Neuronal stem cell (in vitro differentiated cells): ENCODE measurements at regions not wholly inside any gene's neighbourhood (a gene's known extent, or its start where the extent isn't known, plus 50 kb on each side); places are given as distances from the start of the nearest gene placed in this dataset.
A peak's percentile ranks its signal among the peaks of the same experiment; 100 is the strongest.

Experiments used
- DNase-seq: peaks from one replicate; pipeline ENCODE4 v3.0.0-alpha.2; 2013; ENCODE audit warnings: low spot score
- H2AFZ ChIP-seq: one replicate; pipeline ENCODE4 v1.6.1; 2013; ENCODE audit warnings: mild to moderate bottlenecking, low read length, inconsistent platforms
- H2AK5ac ChIP-seq: 2 replicates; pipeline ENCODE4 v1.6.1; 2013; ENCODE audit warnings: low read depth, mild to moderate bottlenecking, inconsistent platforms, low read length, moderate library complexity, mixed read lengths
- H2BK120ac ChIP-seq: 2 replicates; pipeline ENCODE4 v1.6.1; 2013; ENCODE audit warnings: low read depth, mild to moderate bottlenecking, inconsistent platforms, low read length, moderate library complexity, mixed read lengths
- H2BK12ac ChIP-seq: one replicate; pipeline ENCODE4 v1.6.1; 2013; ENCODE audit warnings: low read length, inconsistent platforms
- H2BK15ac ChIP-seq: 2 replicates; pipeline ENCODE4 v1.6.1; 2013; ENCODE audit warnings: mild to moderate bottlenecking, low read length, inconsistent platforms, mixed read lengths
- H2BK5ac ChIP-seq: one replicate; pipeline ENCODE4 v1.6.1; 2013; ENCODE audit warnings: inconsistent platforms, mild to moderate bottlenecking, low read length, moderate library complexity
- H3K14ac ChIP-seq: one replicate; pipeline ENCODE4 v1.6.1; 2013; ENCODE audit warnings: low read length, inconsistent platforms
- H3K18ac ChIP-seq: 2 replicates; pipeline ENCODE4 v1.6.1; 2013; ENCODE audit warnings: low read length, inconsistent platforms
- H3K23ac ChIP-seq: 2 replicates; pipeline ENCODE4 v1.6.1; 2013; ENCODE audit warnings: low read depth, mild to moderate bottlenecking, mixed read lengths, low read length, inconsistent platforms; ENCODE audit not compliant: poor library complexity
- H3K27ac ChIP-seq: replicated peaks from 3 replicates; pipeline ENCODE4 v1.5.1; 2013; ENCODE audit warnings: low read length, inconsistent platforms
- H3K27me3 ChIP-seq, 3 experiments: 2 replicates each; pipeline ENCODE4 v1.6.1; 2013; ENCODE audit warnings: low read length in 3 of 3, mild to moderate bottlenecking in 2 of 3, inconsistent platforms in 1 of 3, low read depth in 1 of 3, mixed read lengths in 1 of 3, moderate library complexity in 1 of 3; ENCODE audit not compliant: control insufficient read depth in 3 of 3, insufficient read depth in 3 of 3
- H3K36me3 ChIP-seq, 2 donors: replicated peaks in 1 of 2; 2 replicates each; pipeline ENCODE4 v1.6.1; 2013; ENCODE audit warnings: low read length in 2 of 2; ENCODE audit not compliant: control insufficient read depth in 2 of 2, insufficient read depth in 2 of 2
- H3K4ac ChIP-seq: 2 replicates; pipeline ENCODE4 v1.6.1; 2013; ENCODE audit warnings: inconsistent platforms, mild to moderate bottlenecking, low read length, moderate library complexity
- H3K4me1 ChIP-seq, 2 donors: 1 replicate in 1 of 2; 2 replicates in 1 of 2; pipeline ENCODE4 v1.6.1; 2013; ENCODE audit warnings: low read length in 2 of 2, low read depth in 1 of 2; ENCODE audit not compliant: control insufficient read depth in 2 of 2, insufficient read depth in 1 of 2
- H3K4me2 ChIP-seq: one replicate; pipeline ENCODE4 v1.6.1; 2013; ENCODE audit warnings: mild to moderate bottlenecking, low read length, inconsistent platforms; ENCODE audit not compliant: insufficient read depth, poor library complexity, severe bottlenecking
- H3K4me3 ChIP-seq, 2 donors: 2 replicates each; pipeline ENCODE4 v1.5.1; 2013; ENCODE audit warnings: low read length in 2 of 2, mild to moderate bottlenecking in 2 of 2, inconsistent platforms in 1 of 2, moderate library complexity in 1 of 2
- H3K79me1 ChIP-seq: one replicate; pipeline ENCODE4 v1.6.1; 2013; ENCODE audit warnings: low read depth, mild to moderate bottlenecking, inconsistent platforms, low read length, moderate library complexity
- H3K9ac ChIP-seq: one replicate; pipeline ENCODE4 v1.6.1; 2013; ENCODE audit warnings: mild to moderate bottlenecking, low read depth, low read length, inconsistent platforms; ENCODE audit not compliant: poor library complexity
- H3K9me3 ChIP-seq, 2 donors: replicated peaks in 1 of 2; 2 replicates each; pipeline versions ENCODE3 to v1.6.1; 2013; ENCODE audit warnings: low read length in 2 of 2, mild to moderate bottlenecking in 2 of 2, inconsistent platforms in 1 of 2, low read depth in 1 of 2, mixed read lengths in 1 of 2, moderate library complexity in 1 of 2; ENCODE audit not compliant: control insufficient read depth in 2 of 2, insufficient read depth in 1 of 2
- H4K8ac ChIP-seq: one replicate; pipeline ENCODE4 v1.6.1; 2013; ENCODE audit warnings: low read depth, mild to moderate bottlenecking, inconsistent platforms, low read length, moderate library complexity
- H4K91ac ChIP-seq: one replicate; pipeline ENCODE4 v1.6.1; 2013; ENCODE audit warnings: low read length, low read depth, mild to moderate bottlenecking, inconsistent platforms; ENCODE audit not compliant: poor library complexity
- WGBS, 2 donors: extraction: QIAGEN DNeasy Blood & Tissue Kit; methylation state at CpG; one replicate each; pipeline ENCODE4 v1.1.7; 2013; ENCODE audit warnings: missing lambda C conversion rate in 2 of 2, mixed read lengths in 1 of 2; ENCODE audit not compliant: insufficient read length in 2 of 2, insufficient replicate concordance in 1 of 2; ENCODE audit errors: extremely low coverage in 2 of 2; 5-methylcytosine and 5-hydroxymethylcytosine counted together

- WGBS, 2 donors, result no CpG with 5 or more reads among the region's 5 CpGs
- Histone ChIP-seq H4K8ac (no peak overlapping the region), H3K4me3 (no peak overlapping the region), H3K4ac (no peak overlapping the region), H2AK5ac (peak overlapping the region; percentile 95), H3K27me3 (no peaks in the 10 kb centered on the region), H3K4me1 (peaks cover 12 to 18% of the 10 kb centered on the region in 2 donors), H3K18ac (peak overlapping the region; percentile 92), H3K27ac (no peak overlapping the region), H2BK120ac (no peak overlapping the region), H3K4me2 (no peak overlapping the region), H3K14ac (no peak overlapping the region), H2BK5ac (peak overlapping the region; percentile 80), H2BK15ac (no peak overlapping the region), H2BK12ac (peak overlapping the region; percentile 33), H4K91ac (peak overlapping the region; percentile 98), H2AFZ (no peak overlapping the region), H3K23ac (peak overlapping the region; percentile 98), H3K36me3 (no peaks in the 10 kb centered on the region), H3K9me3 (peaks cover 0 to 8% of the 10 kb centered on the region in 2 donors), H3K79me1 (no peaks in the 10 kb centered on the region), H3K9ac (no peak overlapping the region)
- no peak for DNase-seq
Observed at GRCh38 chr1:29500651-29501050, 264.3 kb downstream of the PTPRU start.

DNA sequence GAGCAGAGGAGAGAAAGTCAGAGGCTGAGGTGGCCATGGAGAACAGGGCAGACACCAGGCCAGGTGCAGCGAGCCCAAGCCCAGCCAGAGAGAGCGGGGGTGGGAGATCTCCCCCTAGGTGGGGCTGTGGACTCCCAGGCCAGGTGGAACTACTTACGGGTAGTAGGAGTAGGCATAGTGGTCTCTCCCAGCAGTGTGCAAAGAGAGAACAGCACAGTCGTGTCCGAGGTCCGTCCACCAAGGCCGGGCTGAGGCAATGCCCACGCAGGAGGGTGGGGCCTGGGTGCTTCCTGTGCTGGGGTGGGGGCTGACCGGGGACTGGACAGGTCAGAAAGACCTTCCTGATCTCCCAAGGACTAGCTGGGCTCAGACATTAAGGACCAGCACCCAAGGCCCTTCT is 263.7 kb downstream of the PTPRU start:
- Histone ChIP-seq H3K4me2 (no peak overlapping the region), H3K79me1 (no peaks in the 10 kb centered on the region), H3K4ac (peak overlapping the region; percentile 68), H3K36me3 (no peaks in the 10 kb centered on the region), H2BK15ac (peak overlapping the region; percentile 76), H3K9me3 (peaks cover 0 to 10% of the 10 kb centered on the region in 2 donors), H3K4me3 (no peak overlapping the region), H2BK120ac (peak overlapping the region; percentile 89), H3K27me3 (no peaks in the 10 kb centered on the region), H3K14ac (no peak overlapping the region), H4K8ac (no peak overlapping the region), H2AFZ (no peak overlapping the region), H2AK5ac (peak overlapping the region; percentile 95), H3K18ac (peak overlapping the region; percentile 23), H3K23ac (peak overlapping the region; percentile 87), H3K27ac (no peak overlapping the region), H3K9ac (no peak overlapping the region), H2BK5ac (no peak overlapping the region), H3K4me1 (peaks cover 12 to 17% of the 10 kb centered on the region in 2 donors), H4K91ac (peak overlapping the region; percentile 67), H2BK12ac (peak overlapping the region; percentile 64)
- no peak for DNase-seq
- no CpG with 5 or more reads among the region's 9 CpGs for WGBS, 2 donors

- Histone ChIP-seq H3K4ac (no peak overlapping the region), H2BK120ac (no peak overlapping the region), H3K9ac (no peak overlapping the region), H3K9me3 (peaks cover 0 to 10% of the 10 kb centered on the region in 2 donors), H3K27me3 (no peaks in the 10 kb centered on the region), H3K4me1 (peaks cover 12 to 16% of the 10 kb centered on the region in 2 donors), H3K4me3 (no peak overlapping the region), H2BK5ac (no peak overlapping the region), H3K27ac (no peak overlapping the region), H4K91ac (no peak overlapping the region), H3K23ac (no peak overlapping the region), H3K18ac (peak overlapping the region; percentile 77), H2AFZ (no peak overlapping the region), H2BK15ac (no peak overlapping the region), H3K79me1 (no peaks in the 10 kb centered on the region), H4K8ac (no peak overlapping the region), H3K4me2 (no peak overlapping the region), H3K36me3 (no peaks in the 10 kb centered on the region), H2BK12ac (peak overlapping the region; percentile 89), H3K14ac (no peak overlapping the region), H2AK5ac (peak overlapping the region; percentile 30)
- no peak for DNase-seq
- no CpG with 5 or more reads among the region's 9 CpGs for WGBS, 2 donors
Observed at GRCh38 chr1:29499104-29499650, 262.9 kb downstream of the PTPRU start.

DNA sequence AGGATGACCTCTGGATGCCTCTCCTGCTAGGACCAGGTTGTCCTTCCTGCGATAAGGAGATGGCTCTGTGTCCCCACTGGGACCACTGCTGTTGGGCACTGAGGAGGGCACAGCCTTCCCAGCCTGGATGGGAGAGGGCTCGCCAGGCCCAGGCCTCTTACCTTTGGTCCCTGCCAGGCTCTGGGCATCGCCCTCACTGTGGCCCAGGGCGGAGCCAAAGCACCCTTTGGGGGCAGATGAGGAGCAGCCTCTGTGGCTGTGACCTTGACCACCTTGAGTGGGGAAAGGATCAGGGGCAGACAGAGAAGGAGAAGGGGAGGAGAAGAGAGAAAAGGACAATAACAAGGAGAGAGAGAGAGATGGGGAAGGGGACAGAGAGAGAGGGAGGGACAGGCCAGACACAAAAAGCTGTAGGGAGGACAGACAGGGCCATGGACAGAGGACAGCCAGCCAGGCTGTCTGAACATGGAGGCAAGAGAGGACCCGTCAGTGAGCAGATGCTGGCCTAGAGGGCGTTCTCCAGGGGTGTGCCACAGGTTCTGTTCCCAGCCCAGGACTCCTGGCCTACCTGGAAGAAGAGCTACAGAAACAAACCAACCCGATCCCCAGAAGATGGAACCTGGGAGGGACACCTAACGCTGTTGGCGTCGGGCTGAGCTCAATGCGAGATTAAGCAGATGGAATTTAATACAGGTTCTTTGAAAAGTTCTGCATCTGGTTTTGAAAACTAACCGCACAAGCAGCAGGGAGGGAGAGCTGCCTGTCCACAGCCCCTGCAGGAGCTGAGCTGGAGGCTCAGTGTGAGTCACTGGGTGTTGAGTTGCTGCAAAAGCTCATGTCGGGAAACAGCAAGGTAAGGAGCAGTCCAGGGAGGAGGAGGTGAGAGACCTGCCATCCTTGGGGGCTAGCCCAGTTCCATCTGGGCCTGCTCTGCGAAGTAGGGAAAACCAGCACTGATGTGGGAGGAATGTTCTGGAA is 262.1 kb downstream of the PTPRU start:
- no CpG with 5 or more reads among the region's 14 CpGs for WGBS, 2 donors
- H2BK120ac ChIP-seq, result no peak overlapping the region
- no peak overlapping the region for H3K4ac ChIP-seq
- no peak overlapping the region for H2AFZ ChIP-seq
- no peak overlapping the region for H3K4me3 ChIP-seq
- H3K4me1 ChIP-seq, result peaks cover 12 to 16% of the 10 kb centered on the region in 2 donors
- H2BK15ac ChIP-seq, result no peak overlapping the region
- no peaks in the 10 kb centered on the region for H3K79me1 ChIP-seq
- H3K36me3 ChIP-seq, result no peaks in the 10 kb centered on the region
- no peak overlapping the region for H4K8ac ChIP-seq
- H3K9ac ChIP-seq, result no peak overlapping the region
- no peak overlapping the region for H3K23ac ChIP-seq
- H4K91ac ChIP-seq, result no peak overlapping the region
- no peaks in the 10 kb centered on the region for H3K27me3 ChIP-seq
- no peak for DNase-seq
- no peak overlapping the region for H3K4me2 ChIP-seq
- no peak overlapping the region for H3K27ac ChIP-seq
- peak overlapping the region; percentile 2 for H3K18ac ChIP-seq
- peaks cover 0 to 10% of the 10 kb centered on the region in 2 donors for H3K9me3 ChIP-seq
- H2AK5ac ChIP-seq, result peak overlapping the region; percentile 39
- H2BK12ac ChIP-seq, result no peak overlapping the region
- no peak overlapping the region for H2BK5ac ChIP-seq
- no peak overlapping the region for H3K14ac ChIP-seq
